GM19043 (cell line): ENCODE measurements at regions not wholly inside any gene's neighbourhood (a gene's known extent, or its start where the extent isn't known, plus 50 kb on each side); places are given as distances from the start of the nearest gene placed in this dataset.
"Not testable (repeated sequence)": the region's sequence is repeated elsewhere in the genome, so short reads cannot be mapped to it uniquely, and the experiment has no call there.

Experiments
- ATAC-seq: cut with Tn5 transposase; IDR thresholded peaks from one replicate; pipeline ENCODE4 v1.9.1; 2021; ENCODE audit warnings: low read depth; ENCODE audit not compliant: unreplicated experiment

DNA sequence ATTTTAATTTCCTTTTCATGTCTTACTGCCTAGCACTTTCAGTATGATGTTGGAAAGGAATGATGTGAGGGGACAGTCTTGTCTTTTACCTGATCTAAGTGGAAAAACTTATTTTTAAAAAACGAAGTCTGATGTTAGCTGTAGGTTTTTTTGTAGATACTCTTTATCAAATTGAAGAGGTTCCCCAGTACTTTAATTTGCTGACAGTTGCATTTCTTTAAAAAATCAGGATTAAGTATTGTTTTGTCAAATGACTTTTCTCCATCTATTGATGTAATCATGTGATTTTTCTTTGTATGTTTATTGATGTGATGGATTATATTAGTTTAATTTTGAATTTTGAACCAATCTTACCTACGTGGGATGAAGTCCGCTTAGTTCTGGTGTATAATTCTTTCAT is 568.4 kb upstream of the AGA start:
- no peak for ATAC-seq

DNA sequence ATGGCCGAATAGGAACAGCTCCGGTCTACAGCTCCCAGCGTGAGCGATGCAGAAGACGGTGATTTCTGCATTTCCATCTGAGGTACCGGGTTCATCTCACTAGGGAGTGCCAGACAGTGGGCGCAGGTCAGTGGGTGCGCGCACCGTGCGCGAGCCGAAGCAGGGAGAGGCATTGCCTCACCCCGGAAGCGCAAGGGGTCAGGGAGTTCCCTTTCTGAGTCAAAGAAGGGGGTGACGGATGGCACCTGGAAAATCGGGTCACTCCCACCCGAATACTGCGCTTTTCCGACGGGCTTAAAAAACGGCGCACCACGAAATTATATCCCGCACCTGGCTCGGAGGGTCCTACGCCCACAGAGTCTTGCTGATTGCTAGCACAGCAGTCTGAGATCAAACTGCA is 572.8 kb upstream of the AGA start:
- ATAC-seq, result not testable (repeated sequence)

DNA sequence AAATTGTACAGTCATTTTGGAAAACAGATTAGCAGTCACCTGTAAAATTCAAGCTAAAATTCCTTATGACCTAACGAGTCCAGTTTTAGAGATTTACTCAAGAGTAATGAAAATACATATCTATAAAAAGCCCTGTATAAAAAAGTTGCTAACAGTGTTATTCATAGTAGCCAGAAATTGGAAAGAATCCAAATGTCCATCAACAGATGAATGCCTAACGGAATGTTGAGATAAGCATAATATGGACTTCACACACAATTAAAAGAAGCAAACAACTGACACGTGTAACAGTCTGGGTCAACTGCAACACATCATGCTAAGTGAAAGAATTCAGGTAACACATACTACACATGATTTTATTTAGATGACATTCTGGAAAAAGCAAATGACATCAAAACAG is 584.8 kb upstream of the AGA start:
- no peak for ATAC-seq

DNA sequence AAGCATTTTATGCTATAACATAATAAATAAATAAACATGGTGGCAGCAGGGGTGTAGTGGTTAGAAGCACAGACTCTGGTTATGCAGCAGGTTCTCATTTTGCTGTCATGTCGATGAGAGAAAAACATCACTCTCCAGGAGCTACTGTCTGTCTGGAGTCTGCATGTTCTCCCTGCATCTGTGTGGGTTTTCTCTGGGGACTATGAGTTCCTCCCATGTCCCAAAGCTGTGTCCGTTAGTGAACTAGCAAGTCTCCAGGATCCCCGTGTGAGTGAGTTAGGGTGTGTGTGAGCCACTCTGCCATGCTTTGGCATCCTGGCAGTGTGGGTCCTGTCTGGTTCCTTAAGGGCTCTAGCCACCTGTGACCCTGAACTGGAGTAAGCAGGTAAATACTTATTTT is 585.6 kb upstream of the AGA start:
- no peak for ATAC-seq

DNA sequence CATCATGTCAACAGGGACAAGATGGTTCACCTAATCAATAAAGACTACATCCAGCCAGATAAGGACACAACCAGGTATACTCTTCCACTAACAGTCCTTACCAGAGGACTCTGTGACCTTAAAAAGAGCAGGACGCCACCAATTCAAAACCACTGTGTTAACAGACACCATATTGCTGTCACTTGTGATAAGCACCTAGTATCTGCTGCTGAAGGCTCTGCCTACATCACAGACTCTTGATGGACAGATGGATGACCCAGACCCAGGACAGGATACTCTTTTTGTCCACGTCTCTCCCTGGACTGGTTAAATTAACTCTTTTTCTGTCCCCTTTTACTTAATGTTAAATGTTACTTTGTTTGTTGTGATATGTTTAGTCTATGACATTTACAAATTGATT is 586.2 kb upstream of the AGA start:
- no peak for ATAC-seq

DNA sequence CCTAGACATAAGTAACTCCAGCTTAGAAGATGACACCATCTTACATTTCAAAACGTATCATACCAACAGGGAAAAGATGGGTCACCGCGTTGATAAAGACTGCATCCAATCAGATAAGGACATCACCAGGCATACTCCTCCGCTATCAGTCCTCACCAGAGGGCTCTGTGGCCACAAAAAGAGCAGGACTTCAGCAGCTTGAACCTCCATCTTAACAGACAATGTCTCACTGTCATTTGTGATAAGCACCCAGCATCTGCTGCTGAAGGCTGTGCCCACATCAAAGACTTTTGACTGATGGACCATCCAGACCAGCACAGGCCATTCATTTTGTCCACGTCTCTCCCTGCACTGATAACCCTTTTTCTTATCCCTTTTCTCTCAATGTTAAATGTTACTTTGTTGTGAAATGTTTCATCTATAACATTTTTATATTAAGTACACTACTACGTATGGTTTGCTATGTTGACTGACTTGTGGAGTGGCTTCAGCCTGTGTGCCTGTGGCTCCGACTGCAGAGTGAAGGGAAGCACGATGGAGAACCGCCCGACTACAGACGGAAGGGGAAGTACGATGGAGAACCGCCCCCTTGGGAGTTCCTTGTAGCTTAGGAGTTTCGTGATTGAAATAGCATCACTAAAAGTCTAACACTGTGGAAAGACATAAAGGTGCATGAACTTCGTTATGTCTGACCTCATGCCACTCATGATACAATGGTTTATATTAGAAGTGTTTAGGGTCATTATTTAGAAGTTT is 595.4 kb upstream of the AGA start:
- no peak for ATAC-seq

DNA sequence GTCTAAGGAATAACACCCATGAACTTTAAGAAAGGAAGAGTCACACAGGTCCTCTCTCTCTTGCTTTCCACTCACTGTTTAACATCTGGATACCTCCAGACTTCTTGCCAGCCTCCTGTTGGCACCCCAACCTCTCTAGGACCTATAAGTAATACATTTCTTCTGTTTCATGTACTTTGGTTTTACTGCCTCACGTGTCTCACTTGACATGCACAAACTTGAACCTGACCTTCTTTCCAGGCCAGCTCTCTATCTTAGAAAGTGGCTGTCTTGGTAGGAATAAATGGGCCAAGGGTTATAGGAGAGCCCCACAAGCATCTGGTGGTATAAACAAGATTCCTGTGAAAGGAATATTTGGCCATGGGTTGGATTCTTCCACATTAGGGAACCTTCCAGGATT is 614.8 kb upstream of the AGA start:
- ATAC-seq, result no peak

DNA sequence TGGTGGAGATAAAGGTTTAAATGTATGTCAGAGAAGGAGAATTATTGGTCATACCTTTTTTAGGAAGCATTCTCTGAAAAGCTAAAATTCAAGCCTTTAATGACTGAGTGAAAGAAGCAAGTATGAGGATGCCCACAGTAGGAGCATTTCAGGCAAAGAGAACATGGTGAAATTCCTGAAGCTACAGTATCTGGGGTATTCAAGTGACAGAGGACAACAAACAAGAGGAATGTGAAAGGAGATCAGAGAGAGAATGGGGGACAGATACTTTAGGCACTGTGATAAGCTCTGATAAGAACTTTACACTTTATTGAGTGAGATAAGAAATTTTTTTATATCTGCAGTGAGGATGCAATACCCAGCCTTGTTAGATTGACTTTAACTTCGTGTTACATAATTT is 621.3 kb upstream of the AGA start:
- no peak for ATAC-seq

DNA sequence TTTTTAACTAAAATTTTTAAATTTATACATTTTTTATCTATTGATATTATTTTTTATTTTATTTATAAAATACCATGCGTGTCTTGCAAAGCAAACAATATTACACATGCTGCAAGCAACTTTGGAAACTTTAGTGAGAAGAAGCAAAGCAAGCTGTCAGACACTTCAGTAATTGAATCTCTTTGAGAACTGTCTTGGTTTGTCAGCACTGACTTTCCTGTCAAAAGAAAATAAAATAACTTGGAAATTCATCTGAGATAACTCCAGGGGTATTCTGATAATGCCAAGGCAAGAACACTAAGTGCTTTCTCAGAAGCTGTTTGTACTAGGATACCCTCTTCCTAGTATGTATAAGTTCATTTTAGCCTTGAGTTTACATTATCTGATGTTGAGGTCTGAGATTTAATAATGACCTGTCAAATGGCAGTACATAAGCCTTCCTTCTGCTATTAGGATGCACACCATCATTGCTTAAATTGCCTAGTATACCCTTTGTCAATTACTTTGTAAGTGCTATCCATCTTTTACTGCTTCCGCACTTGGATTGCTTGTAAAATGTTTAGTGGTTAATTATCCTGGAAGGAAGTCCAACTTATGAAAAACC is 624.2 kb upstream of the AGA start:
- no peak for ATAC-seq

DNA sequence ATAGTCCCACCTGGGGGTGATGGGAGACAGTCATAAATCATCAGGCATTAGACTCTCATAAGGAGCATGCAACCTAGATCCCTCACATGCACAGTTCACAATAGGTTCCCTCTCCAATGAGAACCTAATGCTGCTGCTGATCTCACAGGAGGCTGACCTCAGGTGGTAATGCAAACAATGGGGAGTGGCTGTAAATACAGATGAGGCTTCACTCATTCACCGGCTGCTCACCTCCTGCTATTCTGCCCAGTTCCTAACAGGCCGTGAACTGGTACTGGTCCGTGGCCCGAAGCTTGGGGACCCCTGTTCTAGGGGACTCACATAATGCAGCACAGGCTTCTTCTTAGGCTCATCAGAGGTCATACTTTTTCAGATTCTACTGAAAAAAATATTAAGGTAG is 625.9 kb upstream of the AGA start:
- no peak for ATAC-seq

DNA sequence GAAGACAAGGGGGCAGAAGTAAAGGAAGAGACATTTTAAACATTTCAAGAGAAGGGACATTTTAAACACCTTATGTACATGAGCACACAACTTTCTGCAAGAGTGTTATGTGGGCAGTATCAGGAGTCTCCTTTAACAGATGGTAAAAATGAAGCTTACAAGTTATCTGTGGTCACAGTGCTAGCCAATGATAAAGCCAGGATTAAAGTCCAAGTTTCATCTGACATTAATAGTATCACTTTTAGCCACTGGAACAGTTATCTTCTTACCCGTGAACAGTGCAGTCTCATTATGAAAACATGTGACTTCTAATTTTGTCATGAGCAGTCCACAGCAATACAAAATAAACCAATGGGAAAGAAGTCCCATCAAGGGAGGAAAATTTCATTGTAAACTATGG is 627.9 kb upstream of the AGA start:
- no peak for ATAC-seq

DNA sequence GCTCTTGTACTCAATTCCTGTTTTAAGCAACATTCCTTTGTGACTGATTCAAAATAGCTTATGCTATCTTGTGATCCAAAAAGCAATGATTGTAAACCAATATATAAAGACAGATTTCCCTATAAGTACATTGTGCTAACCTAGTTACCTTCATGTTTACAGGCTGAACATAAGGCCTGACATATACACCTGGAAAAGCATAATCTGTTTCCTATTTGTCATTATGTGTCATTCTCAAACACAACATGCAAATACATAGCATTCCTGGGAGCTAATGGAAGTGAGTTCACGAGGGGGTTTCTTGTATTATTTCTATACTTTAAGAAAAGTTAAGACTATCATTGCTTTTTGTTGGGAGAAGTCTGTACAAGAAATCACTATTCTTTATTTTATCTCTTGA is 638.1 kb upstream of the AGA start:
- ATAC-seq, result no peak

DNA sequence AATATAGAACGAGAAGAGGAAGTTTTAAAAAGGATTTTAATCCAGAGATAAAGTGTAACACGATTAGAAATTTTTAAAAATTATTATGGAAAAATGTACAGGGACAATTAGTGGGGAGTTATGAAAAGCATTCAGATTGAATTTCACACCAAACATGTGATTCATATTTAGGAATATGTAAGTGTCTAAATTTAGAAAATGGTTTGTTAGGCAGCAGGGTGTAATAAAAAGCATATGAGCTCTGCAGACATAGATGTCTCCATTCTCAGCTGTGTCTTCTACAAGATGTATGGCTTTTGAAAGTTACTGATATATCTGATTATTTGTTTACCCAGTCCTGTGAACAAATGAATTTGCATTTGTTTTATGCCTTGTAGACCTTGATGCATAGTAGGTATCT is 638.9 kb upstream of the AGA start:
- no peak for ATAC-seq

DNA sequence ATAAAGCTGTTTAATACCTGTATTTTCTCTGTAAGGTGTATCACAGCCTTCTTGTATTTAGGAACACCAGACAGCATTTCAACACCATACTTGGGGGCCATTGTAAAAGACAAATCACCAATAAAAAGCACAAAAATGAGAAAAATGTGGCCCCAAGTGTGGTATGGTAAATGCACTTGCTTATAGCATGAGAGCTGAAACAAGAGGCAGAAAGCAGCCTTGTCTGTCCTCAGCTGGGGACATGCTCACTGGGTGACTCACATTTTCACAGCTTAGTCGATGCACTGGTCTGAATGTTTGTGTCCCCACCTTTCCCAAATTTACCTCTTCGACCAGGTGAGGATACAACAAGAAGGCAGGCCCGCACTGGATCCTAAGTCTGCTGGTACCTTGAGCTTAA is 639.7 kb upstream of the AGA start:
- ATAC-seq, result no peak

DNA sequence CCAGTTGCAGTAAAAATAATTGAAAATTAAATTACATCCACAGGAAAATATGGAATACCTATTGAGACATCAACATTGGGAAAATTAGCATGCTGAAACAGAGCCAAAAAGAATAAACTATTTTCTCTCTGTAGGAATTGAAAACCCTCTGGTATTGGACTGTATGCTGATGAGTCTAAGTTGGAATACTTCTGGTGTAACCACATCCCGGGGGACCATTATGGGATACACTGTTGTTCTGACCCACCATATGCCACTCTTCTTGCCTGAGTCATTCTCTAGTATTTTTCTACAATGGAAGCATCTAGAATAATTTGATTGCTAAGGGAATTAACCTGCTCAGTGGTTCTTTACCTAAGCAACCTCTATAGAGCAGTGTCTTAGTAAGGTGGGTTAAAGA is 640.7 kb upstream of the AGA start:
- no peak for ATAC-seq

DNA sequence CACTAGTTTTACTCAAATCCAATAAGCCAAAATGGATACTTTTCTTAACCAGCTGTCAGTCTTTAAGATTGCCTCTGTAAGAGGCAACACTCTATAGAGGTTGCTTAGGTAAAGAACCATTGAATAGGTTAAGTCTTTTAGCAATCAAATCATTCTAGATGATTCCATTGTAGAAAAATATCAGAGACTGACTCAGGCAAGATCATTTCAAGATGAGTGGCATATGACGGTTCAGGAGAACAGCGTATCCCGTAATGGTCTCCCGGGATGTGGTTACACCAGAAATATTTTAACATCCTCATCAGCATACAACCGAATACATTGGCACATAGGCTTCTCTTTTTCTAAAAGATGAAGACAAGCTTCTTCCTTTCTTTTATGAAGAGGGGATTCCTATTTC is 641.7 kb upstream of the AGA start:
- no peak for ATAC-seq

DNA sequence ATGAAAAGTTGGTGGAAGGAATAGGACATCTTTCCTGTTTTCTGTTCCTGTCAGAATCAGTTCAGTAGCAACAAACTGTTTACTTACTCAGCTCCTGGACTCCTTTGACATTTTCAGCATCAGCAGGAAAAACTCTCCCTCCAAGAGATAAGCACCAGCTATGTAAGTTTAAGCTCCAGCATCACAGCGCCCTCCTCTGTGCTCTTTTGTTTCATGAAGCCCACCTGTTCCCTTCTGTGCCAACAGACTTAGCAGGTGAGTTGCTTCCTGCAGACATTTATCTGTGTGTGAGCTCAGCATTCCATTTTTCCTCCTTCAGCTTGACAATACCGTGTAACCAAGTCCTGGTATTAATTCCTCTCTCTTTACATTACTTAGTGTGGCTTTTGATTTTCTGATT is 644.1 kb upstream of the AGA start:
- ATAC-seq, result no peak

DNA sequence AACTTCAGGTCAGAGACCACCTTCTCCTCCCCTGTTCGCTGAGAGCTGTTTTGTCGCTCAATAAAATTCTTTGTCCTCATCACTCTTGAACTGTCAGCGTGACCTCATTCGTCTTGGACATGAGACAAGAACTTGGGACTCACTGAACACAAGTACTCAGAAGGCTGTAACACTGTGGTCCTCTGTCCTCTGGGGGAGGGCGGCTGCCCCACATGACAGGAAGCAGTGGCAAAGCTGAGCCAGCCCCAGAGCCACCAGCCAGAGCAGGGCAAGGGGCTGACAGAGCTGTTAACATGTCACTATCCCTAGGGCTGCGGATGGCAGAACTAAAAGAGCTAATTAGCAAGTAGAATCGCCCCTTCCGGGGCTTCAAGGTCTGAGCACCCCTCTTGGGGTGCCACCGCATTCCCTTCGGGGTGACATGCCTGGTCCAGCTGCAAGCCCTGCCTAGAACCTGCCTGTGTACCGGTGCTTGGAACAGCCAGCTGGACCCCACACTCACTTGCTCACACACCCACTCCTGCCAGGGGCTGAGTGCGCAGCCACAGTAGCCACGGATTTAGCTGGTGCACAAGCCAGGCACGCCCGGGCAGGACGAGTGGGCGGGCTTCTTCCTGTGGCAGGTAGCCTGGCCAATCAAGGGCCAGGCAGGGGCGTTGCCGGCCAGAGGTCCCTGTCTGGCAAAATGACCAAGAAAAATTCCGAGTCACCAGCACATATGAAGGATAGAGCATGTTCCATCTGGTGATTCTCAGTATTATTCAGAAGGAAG is 648.6 kb upstream of the AGA start:
- ATAC-seq, result no peak

DNA sequence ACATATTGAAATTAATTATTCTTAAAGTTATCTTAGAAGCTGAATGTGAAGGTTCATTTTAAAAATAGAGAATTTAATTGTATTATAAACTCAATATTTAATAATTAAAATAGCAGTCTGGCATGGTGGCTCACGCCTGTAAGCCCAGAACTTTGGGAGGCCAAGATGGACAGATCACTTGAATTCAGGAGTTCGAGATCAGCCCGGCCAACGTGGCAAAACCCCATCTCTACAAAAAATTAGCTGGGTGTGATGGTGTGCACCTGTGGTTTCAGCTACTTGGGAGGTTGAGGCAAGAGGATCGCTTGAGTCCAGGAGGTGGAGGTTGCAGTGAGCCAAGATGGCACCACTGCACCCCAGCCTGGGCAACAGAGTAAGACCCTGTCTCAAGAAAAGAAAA is 659.9 kb upstream of the AGA start:
- ATAC-seq, result no peak

DNA sequence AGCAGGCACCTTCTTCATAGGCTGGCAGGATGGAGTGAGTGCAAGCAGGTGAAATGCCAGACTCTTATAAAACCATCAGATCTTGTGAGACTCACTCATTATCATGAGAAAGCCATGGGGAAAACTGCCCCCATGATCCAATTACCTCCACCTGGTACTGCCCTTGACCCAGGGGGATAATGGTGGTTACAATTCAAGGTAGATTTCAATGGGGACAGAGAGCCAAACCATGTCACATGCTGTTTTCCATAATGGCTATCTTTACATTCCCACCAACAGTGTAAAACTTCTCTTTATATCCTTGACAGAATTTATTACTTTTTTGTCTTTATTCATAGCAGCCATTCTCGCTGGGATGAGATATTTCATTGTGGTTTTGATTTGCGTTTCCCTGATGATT is 663.0 kb upstream of the AGA start:
- no peak for ATAC-seq

DNA sequence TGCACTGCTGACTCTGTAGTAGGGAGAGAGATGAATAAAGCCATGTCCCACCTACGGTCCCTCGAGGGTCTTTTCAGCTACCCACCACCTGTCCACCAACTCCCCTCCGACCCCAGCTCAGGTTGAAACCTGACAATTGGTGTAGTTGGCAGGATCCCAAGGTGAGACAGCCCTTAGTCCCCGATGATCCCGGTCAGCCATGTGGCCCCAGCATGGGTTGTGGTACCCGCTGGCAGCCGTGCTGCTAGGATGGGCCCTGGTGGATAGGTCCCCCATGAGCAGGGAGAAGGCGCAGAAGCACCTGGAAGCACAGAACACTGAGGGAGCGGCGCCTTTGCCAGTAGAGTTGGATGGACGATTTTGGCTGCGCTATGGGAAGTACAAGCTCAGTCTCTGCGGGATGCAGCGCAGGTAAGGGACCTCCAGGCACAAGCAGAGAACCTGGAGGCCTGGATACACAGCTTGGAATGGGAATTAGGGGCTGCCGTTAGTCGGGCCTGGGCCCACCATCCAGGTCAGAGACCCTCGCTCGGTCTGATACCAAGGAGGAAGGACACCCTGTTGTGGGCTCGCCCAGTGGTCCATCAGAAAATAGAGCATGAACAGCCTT is 694.6 kb upstream of the AGA start:
- no peak for ATAC-seq
